Loucy (cell line): ENCODE measurements at regions not wholly inside any gene's neighbourhood (a gene's known extent, or its start where the extent isn't known, plus 50 kb on each side); places are given as distances from the start of the nearest gene placed in this dataset.

Experiments used
- EZH2phosphoT487 ChIP-seq: fragments of 200-600 bp; IDR thresholded peaks from 2 replicates; pipeline ENCODE4 v1.6.1; 2018; ENCODE audit warnings: antibody characterized with exemption, mild to moderate bottlenecking, moderate library complexity, borderline replicate concordance
- TF ChIP-seq, protein P1 (sequence below): fragments of 200-600 bp; sonication (generic); conservative IDR thresholded peaks from 2 replicates; pipeline ENCODE4 v1.5.1; 2014; ENCODE audit warnings: mild to moderate bottlenecking, antibody characterized with exemption, low read length

GRCh38 chr6:103000688-103001087 lies 1607.2 kb downstream of the GRIK2 start:
- TF ChIP-seq, protein P1, sequence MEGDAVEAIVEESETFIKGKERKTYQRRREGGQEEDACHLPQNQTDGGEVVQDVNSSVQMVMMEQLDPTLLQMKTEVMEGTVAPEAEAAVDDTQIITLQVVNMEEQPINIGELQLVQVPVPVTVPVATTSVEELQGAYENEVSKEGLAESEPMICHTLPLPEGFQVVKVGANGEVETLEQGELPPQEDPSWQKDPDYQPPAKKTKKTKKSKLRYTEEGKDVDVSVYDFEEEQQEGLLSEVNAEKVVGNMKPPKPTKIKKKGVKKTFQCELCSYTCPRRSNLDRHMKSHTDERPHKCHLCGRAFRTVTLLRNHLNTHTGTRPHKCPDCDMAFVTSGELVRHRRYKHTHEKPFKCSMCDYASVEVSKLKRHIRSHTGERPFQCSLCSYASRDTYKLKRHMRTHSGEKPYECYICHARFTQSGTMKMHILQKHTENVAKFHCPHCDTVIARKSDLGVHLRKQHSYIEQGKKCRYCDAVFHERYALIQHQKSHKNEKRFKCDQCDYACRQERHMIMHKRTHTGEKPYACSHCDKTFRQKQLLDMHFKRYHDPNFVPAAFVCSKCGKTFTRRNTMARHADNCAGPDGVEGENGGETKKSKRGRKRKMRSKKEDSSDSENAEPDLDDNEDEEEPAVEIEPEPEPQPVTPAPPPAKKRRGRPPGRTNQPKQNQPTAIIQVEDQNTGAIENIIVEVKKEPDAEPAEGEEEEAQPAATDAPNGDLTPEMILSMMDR = no peak
- TF ChIP-seq EZH2phosphoT487 = no peak
